ENCODE measurements at regions not wholly inside any gene's neighbourhood (a gene's known extent, or its start where the extent isn't known, plus 50 kb on each side); places are given as distances from the start of the nearest gene placed in this dataset.

- no peak for DNase-seq (ENCODE audit: insufficient read length, low spot score)
- TF ChIP-seq CTCF (IDR thresholded peaks at IDR 0.05; ENCODE audit: insufficient read depth, missing control alignments), result no peak
- FAIRE-seq, result no peak
These were observed 228.1 kb upstream of the FERD3L start for GRCh38 chr7:19373334-19373733.

- DNase-seq (ENCODE audit: insufficient read length, low spot score) (no peak), FAIRE-seq (no peak)
- TF ChIP-seq CTCF (IDR thresholded peaks at IDR 0.05; ENCODE audit: insufficient read depth, missing control alignments), result no peak
These were observed 224.6 kb upstream of the FERD3L start for GRCh38 chr7:19369806-19370205.

GRCh38 chr7:19369182-19369581 lies 224.0 kb upstream of the FERD3L start:
- DNase-seq (ENCODE audit: insufficient read length, low spot score) (no peak), FAIRE-seq (no peak)
- TF ChIP-seq CTCF (IDR thresholded peaks at IDR 0.05; ENCODE audit: insufficient read depth, missing control alignments), result no peak

- DNase-seq (ENCODE audit: insufficient read length, low spot score), result no peak
- TF ChIP-seq CTCF (IDR thresholded peaks at IDR 0.05; ENCODE audit: insufficient read depth, missing control alignments), result no peak
- no peak for FAIRE-seq
These were observed 223.3 kb upstream of the FERD3L start for GRCh38 chr7:19368491-19368925.

- DNase-seq (ENCODE audit: insufficient read length, low spot score) (no peak), FAIRE-seq (no peak)
- no peak for TF ChIP-seq CTCF (IDR thresholded peaks at IDR 0.05; ENCODE audit: insufficient read depth, missing control alignments)
These were observed 219.7 kb upstream of the FERD3L start for GRCh38 chr7:19364950-19365349.

- no peak for TF ChIP-seq CTCF (IDR thresholded peaks at IDR 0.05; ENCODE audit: insufficient read depth, missing control alignments)
- DNase-seq (ENCODE audit: insufficient read length, low spot score), result no peak
- no peak for FAIRE-seq
These were observed 216.9 kb upstream of the FERD3L start for GRCh38 chr7:19362099-19362498.

GRCh38 chr7:19353180-19353579 lies 208.0 kb upstream of the FERD3L start:
- no peak for FAIRE-seq
- TF ChIP-seq CTCF (IDR thresholded peaks at IDR 0.05; ENCODE audit: insufficient read depth, missing control alignments), result no peak
- DNase-seq (ENCODE audit: insufficient read length, low spot score), result no peak

Data from D721Med (cell line).